ENCODE measurements at regions not wholly inside any gene's neighbourhood (a gene's known extent, or its start where the extent isn't known, plus 50 kb on each side); places are given as distances from the start of the nearest gene placed in this dataset.

DNA sequence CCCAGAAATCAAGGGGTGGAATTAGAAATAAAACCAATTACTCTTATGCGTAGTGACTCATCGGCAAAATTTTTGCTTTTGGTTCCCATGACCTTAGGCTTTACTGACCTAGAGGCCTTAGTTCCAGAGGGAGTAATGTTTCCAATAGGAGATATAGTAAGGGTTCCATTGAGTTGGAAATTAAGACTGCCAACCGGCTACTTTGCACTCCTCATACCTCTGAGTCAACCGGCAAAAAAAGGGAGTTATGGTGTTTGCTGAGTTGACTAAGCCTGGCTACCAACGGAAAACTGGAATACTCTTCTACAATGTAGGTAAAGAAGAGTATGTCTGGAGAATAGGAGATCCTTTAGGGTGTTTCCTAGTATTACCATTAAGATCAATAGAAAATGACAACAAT is 919.8 kb downstream of the CENPC start (continued):
- TF ChIP-seq, protein P1, sequence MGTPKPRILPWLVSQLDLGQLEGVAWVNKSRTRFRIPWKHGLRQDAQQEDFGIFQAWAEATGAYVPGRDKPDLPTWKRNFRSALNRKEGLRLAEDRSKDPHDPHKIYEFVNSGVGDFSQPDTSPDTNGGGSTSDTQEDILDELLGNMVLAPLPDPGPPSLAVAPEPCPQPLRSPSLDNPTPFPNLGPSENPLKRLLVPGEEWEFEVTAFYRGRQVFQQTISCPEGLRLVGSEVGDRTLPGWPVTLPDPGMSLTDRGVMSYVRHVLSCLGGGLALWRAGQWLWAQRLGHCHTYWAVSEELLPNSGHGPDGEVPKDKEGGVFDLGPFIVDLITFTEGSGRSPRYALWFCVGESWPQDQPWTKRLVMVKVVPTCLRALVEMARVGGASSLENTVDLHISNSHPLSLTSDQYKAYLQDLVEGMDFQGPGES (IDR thresholded peaks at IDR 0.05; ENCODE audit: low read depth, low read length): no peak
- TF ChIP-seq CHD2 (IDR thresholded peaks at IDR 0.05; ENCODE audit: low read length, partially characterized antibody) (no peak), MEF2A (IDR thresholded peaks at IDR 0.05; ENCODE audit: borderline replicate concordance, low read depth) (no peak), SMC3 (IDR thresholded peaks at IDR 0.05; ENCODE audit: low read depth, low read length) (no peak), TEAD4 (IDR thresholded peaks at IDR 0.05; ENCODE audit: borderline replicate concordance, insufficient read depth) (no peak)

DNA sequence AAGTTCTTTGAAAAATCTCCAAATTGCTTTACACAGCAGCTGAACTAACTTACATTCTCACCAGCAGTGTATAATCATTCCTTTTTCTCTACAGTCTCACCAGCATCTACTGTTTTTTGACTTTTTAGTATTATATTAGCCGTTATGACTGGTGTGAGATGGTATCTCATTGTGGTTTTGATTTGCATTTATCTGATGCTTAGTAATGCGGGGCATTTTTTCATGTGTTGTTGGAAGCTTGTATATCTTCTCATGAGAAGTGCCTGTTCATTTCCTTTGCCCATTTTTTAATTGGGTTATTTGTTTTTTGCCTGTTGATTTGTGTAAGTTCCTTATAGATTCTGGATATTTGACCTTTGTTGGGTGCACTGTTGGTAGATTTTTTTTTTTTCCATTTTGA is 931.7 kb downstream of the CENPC start:
- Histone ChIP-seq H3K36me3 (replicated peaks in 1 of 2; ENCODE audit: control insufficient read depth in 1 of 2, insufficient read depth in 2 of 2, low read length in 1 of 2) (no peaks in the 10 kb centered on the region), H3K9me3 (no peaks in the 10 kb centered on the region), H3K27me3 (ENCODE audit: insufficient read depth) (no peaks in the 10 kb centered on the region), H3K79me2 (ENCODE audit: insufficient read depth) (no peaks in the 10 kb centered on the region), H3K4me2 (no peak overlapping the region), H3K27ac (ENCODE audit: low read depth in 2 of 2, low read length in 1 of 2) (no peak overlapping the region), H3K9me2 (no peaks in the 10 kb centered on the region), H3K4me1 (ENCODE audit: control insufficient read depth in 1 of 2, insufficient read depth in 2 of 2, low read depth in 1 of 2, low read length in 1 of 2) (no peaks in the 10 kb centered on the region), H2AFZ (ENCODE audit: low read depth) (no peak overlapping the region), H3K9ac (no peak overlapping the region), H3K4me3 (ENCODE audit: low read depth in 2 of 2, low read length in 1 of 2) (no peak overlapping the region), H3F3A (replicated peaks; ENCODE audit: insufficient read depth) (no peaks in the 10 kb centered on the region), H4K20me1 (ENCODE audit: insufficient read depth) (no peaks in the 10 kb centered on the region)
- no peak for DNase-seq
- WGBS (ENCODE audit: low lambda C conversion rate): 10% methylated on average over 2 of the region's 2 CpGs
- POLR2A ChIA-PET: no interaction called here
- CTCF ChIA-PET: interaction anchor here (0.7 kb wide), 1 partner anchor 294 kb away, joined by 3 read pairs; no protein-coding TSS in a partner anchor
- TF ChIP-seq, protein P1 (IDR thresholded peaks at IDR 0.05; ENCODE audit: low read depth, low read length): no peak
- TF ChIP-seq EZH2phosphoT487 (IDR thresholded peaks at IDR 0.05; ENCODE audit: borderline replicate concordance, low read depth) (no peak), YY1 (IDR thresholded peaks at IDR 0.05; ENCODE audit: low read depth) (no peak), TAF1 (IDR thresholded peaks at IDR 0.05; ENCODE audit: borderline replicate concordance, low read depth, low read length) (no peak), ELF1 (IDR thresholded peaks at IDR 0.05) (no peak), GATA2 (CRISPR knock-in tag; IDR thresholded peaks at IDR 0.05) (no peak), POLR2AphosphoS5 (IDR thresholded peaks at IDR 0.05; ENCODE audit: low read depth, low read length) (no peak), SIN3A (IDR thresholded peaks at IDR 0.05; ENCODE audit: borderline replicate concordance, low read depth, low read length) (no peak), NFIC (IDR thresholded peaks at IDR 0.05; ENCODE audit: borderline replicate concordance) (no peak), FOXJ3 (CRISPR knock-in tag; IDR thresholded peaks at IDR 0.05) (no peak), RAD21 (IDR thresholded peaks at IDR 0.05; ENCODE audit: low read length) (no peak)
- TF ChIP-seq, protein P2, sequence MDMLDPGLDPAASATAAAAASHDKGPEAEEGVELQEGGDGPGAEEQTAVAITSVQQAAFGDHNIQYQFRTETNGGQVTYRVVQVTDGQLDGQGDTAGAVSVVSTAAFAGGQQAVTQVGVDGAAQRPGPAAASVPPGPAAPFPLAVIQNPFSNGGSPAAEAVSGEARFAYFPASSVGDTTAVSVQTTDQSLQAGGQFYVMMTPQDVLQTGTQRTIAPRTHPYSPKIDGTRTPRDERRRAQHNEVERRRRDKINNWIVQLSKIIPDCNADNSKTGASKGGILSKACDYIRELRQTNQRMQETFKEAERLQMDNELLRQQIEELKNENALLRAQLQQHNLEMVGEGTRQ (IDR thresholded peaks at IDR 0.05; ENCODE audit: borderline replicate concordance, low read depth, low read length): no peak
- TF ChIP-seq, protein P3, sequence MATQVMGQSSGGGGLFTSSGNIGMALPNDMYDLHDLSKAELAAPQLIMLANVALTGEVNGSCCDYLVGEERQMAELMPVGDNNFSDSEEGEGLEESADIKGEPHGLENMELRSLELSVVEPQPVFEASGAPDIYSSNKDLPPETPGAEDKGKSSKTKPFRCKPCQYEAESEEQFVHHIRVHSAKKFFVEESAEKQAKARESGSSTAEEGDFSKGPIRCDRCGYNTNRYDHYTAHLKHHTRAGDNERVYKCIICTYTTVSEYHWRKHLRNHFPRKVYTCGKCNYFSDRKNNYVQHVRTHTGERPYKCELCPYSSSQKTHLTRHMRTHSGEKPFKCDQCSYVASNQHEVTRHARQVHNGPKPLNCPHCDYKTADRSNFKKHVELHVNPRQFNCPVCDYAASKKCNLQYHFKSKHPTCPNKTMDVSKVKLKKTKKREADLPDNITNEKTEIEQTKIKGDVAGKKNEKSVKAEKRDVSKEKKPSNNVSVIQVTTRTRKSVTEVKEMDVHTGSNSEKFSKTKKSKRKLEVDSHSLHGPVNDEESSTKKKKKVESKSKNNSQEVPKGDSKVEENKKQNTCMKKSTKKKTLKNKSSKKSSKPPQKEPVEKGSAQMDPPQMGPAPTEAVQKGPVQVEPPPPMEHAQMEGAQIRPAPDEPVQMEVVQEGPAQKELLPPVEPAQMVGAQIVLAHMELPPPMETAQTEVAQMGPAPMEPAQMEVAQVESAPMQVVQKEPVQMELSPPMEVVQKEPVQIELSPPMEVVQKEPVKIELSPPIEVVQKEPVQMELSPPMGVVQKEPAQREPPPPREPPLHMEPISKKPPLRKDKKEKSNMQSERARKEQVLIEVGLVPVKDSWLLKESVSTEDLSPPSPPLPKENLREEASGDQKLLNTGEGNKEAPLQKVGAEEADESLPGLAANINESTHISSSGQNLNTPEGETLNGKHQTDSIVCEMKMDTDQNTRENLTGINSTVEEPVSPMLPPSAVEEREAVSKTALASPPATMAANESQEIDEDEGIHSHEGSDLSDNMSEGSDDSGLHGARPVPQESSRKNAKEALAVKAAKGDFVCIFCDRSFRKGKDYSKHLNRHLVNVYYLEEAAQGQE (IDR thresholded peaks at IDR 0.05; ENCODE audit: low read depth, low read length): no peak
- TF ChIP-seq, protein P4, sequence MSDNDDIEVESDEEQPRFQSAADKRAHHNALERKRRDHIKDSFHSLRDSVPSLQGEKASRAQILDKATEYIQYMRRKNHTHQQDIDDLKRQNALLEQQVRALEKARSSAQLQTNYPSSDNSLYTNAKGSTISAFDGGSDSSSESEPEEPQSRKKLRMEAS (IDR thresholded peaks at IDR 0.05; ENCODE audit: low read depth): no peak
- TF ChIP-seq, protein P5, sequence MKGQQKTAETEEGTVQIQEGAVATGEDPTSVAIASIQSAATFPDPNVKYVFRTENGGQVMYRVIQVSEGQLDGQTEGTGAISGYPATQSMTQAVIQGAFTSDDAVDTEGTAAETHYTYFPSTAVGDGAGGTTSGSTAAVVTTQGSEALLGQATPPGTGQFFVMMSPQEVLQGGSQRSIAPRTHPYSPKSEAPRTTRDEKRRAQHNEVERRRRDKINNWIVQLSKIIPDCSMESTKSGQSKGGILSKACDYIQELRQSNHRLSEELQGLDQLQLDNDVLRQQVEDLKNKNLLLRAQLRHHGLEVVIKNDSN (IDR thresholded peaks at IDR 0.05; ENCODE audit: borderline replicate concordance, low read depth): no peak
- TF ChIP-seq, protein P6, sequence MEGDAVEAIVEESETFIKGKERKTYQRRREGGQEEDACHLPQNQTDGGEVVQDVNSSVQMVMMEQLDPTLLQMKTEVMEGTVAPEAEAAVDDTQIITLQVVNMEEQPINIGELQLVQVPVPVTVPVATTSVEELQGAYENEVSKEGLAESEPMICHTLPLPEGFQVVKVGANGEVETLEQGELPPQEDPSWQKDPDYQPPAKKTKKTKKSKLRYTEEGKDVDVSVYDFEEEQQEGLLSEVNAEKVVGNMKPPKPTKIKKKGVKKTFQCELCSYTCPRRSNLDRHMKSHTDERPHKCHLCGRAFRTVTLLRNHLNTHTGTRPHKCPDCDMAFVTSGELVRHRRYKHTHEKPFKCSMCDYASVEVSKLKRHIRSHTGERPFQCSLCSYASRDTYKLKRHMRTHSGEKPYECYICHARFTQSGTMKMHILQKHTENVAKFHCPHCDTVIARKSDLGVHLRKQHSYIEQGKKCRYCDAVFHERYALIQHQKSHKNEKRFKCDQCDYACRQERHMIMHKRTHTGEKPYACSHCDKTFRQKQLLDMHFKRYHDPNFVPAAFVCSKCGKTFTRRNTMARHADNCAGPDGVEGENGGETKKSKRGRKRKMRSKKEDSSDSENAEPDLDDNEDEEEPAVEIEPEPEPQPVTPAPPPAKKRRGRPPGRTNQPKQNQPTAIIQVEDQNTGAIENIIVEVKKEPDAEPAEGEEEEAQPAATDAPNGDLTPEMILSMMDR (IDR thresholded peaks at IDR 0.05): no peak

Measured in SK-N-SH (cell line).